Suprapubic skin (tissue), 4 donors: ENCODE measurements at regions not wholly inside any gene's neighbourhood (a gene's known extent, or its start where the extent isn't known, plus 50 kb on each side); places are given as distances from the start of the nearest gene placed in this dataset.

Source experiments
- EP300 ChIP-seq: sonication (generic); formaldehyde crosslinking; IDR thresholded peaks from one replicate; pipeline ENCODE4 v1.6.1; 2017; ENCODE audit warnings: antibody characterized with exemption
- POLR2A ChIP-seq, 2 donors: fragments of 450-650 bp; IDR thresholded peaks; one replicate each; pipeline ENCODE4 v1.6.1; 2017; ENCODE audit warnings: antibody characterized with exemption in 2 of 2, mild to moderate bottlenecking in 2 of 2, moderate library complexity in 2 of 2
- POLR2AphosphoS5 ChIP-seq, 3 donors: sonication (generic); formaldehyde crosslinking; IDR thresholded peaks; one replicate each; pipeline ENCODE4 v1.6.1; 2017; ENCODE audit warnings: antibody characterized with exemption in 3 of 3
- TF ChIP-seq, protein P1 (sequence below), 2 donors: fragments of 200-600 bp in 1 of 2; fragments of 450-650 bp in 1 of 2; sonication (generic) in 1 of 2; IDR thresholded peaks; one replicate each; pipeline ENCODE4 v1.5.1; 2016 to 2019; ENCODE audit warnings: antibody characterized with exemption in 2 of 2, mild to moderate bottlenecking in 1 of 2, moderate library complexity in 1 of 2

DNA sequence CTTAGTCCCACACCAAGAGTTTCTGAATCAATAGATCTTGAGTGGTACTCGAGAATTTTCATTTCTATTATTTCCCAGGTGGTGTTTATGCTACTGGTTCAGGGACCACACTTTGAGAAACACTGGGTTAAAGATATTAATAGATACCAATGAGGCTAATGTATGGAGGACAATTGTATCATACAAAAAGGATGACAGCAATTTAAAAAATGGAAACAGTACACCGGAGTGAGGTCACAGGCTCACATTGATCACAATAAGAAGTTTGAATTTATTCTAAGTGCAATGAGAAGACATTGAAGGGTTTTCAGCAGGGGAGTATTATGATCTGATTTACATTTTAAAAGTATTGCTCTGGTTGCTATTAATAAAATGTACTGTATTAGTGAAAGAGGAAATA lies 488.3 kb downstream of the PCDH17 start:
- TF ChIP-seq, protein P1, sequence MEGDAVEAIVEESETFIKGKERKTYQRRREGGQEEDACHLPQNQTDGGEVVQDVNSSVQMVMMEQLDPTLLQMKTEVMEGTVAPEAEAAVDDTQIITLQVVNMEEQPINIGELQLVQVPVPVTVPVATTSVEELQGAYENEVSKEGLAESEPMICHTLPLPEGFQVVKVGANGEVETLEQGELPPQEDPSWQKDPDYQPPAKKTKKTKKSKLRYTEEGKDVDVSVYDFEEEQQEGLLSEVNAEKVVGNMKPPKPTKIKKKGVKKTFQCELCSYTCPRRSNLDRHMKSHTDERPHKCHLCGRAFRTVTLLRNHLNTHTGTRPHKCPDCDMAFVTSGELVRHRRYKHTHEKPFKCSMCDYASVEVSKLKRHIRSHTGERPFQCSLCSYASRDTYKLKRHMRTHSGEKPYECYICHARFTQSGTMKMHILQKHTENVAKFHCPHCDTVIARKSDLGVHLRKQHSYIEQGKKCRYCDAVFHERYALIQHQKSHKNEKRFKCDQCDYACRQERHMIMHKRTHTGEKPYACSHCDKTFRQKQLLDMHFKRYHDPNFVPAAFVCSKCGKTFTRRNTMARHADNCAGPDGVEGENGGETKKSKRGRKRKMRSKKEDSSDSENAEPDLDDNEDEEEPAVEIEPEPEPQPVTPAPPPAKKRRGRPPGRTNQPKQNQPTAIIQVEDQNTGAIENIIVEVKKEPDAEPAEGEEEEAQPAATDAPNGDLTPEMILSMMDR (IDR thresholded peaks at IDR 0.05): no peak
- no peak for TF ChIP-seq POLR2AphosphoS5 (IDR thresholded peaks at IDR 0.05)
- TF ChIP-seq POLR2A (IDR thresholded peaks at IDR 0.05): no peak
- TF ChIP-seq EP300: no peak
